Rectal smooth muscle tissue (tissue), 1 donor: ENCODE measurements at regions not wholly inside any gene's neighbourhood (a gene's known extent, or its start where the extent isn't known, plus 50 kb on each side); places are given as distances from the start of the nearest gene placed in this dataset.
"Not testable (repeated sequence)": the region's sequence is repeated elsewhere in the genome, so short reads cannot be mapped to it uniquely, and the experiment has no call there.

ENCODE experiments used
- H3K27ac ChIP-seq: one replicate; pipeline ENCODE4 v1.7.0; 2013; ENCODE audit warnings: low read depth, low read length, inconsistent platforms
- H3K27me3 ChIP-seq: one replicate; pipeline ENCODE4 v1.7.0; 2013; ENCODE audit warnings: low read length; ENCODE audit not compliant: control insufficient read depth, insufficient read depth
- H3K36me3 ChIP-seq: one replicate; pipeline ENCODE4 v1.7.0; 2013; ENCODE audit warnings: low read length; ENCODE audit not compliant: control insufficient read depth, insufficient read depth
- H3K4me1 ChIP-seq: one replicate; pipeline ENCODE4 v1.7.0; 2013; ENCODE audit warnings: low read length; ENCODE audit not compliant: control insufficient read depth, insufficient read depth
- H3K4me3 ChIP-seq: one replicate; pipeline ENCODE4 v1.7.0; 2013; ENCODE audit warnings: low read length
- H3K9ac ChIP-seq: one replicate; pipeline ENCODE4 v1.7.0; 2013; ENCODE audit warnings: low read length

DNA sequence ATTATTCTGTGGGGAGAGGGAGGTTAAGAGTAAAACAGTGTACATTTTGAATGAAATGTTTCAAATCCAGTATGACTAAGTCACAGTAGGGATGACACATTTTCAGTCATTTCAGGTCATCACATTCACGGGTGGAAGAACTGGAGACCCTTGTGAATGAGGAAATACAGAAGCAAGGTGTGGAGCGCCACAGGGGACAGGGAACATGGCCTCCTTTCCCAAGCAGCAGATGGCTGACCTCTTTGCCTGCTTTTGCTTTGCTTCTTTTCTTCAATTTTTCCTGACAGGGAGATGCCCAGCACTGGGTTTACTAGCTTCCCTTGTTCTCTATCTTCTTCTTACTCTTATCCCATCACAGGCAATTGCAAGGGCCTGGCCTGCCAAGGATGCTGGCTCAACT, 278.9 kb upstream of the DLGAP1 start:
- Histone ChIP-seq H3K27ac (no peak overlapping the region), H3K9ac (no peak overlapping the region), H3K27me3 (no peaks in the 10 kb centered on the region), H3K36me3 (no peaks in the 10 kb centered on the region), H3K4me1 (no peaks in the 10 kb centered on the region), H3K4me3 (no peak overlapping the region)

DNA sequence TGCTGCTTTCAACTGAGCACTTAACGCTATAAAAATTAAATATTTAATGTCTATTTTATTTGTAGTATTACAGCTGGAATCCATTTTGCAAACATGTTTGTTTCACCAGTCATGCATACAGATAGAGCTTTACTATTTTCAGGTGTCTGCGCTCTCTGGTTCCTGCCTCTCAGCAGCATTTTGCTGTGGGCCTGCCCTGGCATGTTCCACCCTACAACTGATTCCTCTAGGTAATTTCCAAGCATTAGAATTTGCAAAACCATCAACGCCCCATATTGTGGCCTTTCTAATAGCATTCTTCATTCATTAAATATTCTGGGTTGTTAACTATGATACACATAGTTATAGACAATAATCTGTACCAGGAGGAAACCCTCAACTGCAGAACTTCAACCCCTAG, 266.4 kb upstream of the DLGAP1 start:
- H3K4me1 ChIP-seq: no peaks in the 10 kb centered on the region
- no peak overlapping the region for H3K9ac ChIP-seq
- no peaks in the 10 kb centered on the region for H3K27me3 ChIP-seq
- H3K27ac ChIP-seq: no peak overlapping the region
- no peak overlapping the region for H3K4me3 ChIP-seq
- no peaks in the 10 kb centered on the region for H3K36me3 ChIP-seq

DNA sequence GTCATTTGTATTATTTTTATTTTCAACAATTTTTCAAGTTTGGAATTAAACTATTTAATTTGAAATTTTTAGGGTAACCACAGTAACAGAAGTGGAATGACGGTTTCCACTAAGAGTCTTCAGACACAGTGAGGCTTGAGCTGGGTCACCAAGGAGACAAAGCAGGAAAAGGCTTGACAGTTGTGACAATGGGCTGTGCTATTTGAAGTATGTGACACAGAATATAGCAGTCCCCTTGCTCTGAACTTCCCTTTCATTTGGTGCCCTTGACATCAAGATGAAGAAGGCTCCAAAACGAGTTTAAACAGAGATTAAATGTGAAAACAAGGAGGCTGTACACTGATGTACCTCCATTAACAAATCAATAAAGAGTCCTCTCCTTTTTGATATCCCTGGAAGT, 265.4 kb upstream of the DLGAP1 start:
- H3K36me3 ChIP-seq: no peaks in the 10 kb centered on the region
- no peaks in the 10 kb centered on the region for H3K27me3 ChIP-seq
- H3K27ac ChIP-seq: no peak overlapping the region
- H3K4me3 ChIP-seq: no peak overlapping the region
- H3K9ac ChIP-seq: no peak overlapping the region
- H3K4me1 ChIP-seq: no peaks in the 10 kb centered on the region

DNA sequence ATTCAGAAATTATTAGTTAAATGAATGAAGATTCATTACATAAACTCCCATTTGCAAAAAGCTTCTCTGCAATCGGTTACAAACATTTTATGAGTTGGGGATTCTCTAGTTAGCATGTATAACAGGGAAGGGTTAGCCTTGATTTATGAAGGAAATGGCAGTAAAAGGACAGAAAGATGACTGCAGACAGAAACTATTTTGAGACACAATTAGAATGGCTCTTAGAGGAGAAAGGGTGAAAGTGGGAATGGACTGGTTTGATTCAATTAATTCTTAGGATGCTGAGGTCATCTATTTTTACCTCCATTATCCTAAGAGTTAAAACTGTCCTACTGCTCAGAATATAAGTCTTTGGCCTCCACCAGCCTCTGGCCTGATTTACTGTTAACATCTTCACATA, 250.8 kb upstream of the DLGAP1 start:
- Histone ChIP-seq H3K9ac (no peak overlapping the region), H3K36me3 (no peaks in the 10 kb centered on the region), H3K4me1 (no peaks in the 10 kb centered on the region), H3K4me3 (no peak overlapping the region), H3K27me3 (no peaks in the 10 kb centered on the region), H3K27ac (no peak overlapping the region)

DNA sequence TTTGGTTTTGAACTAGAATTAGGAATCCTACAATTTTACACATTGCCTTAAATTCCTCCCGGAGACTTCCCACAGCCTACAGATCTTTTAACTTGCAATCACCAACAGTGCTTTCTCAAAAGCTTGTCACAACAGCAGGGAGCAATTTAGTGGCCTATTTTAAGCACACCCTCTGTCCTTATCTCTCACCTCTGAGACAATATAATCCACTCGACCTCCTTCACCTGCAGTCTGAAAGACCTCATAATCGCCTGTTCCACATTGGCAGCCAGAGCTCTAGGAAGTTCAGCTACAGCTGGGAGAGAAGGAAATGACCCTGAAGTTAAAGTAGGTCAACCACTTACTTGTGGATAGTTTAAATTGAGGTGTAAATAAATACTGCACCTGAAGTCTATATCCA, 249.7 kb upstream of the DLGAP1 start:
- H3K27ac ChIP-seq: no peak overlapping the region
- no peaks in the 10 kb centered on the region for H3K27me3 ChIP-seq
- no peak overlapping the region for H3K4me3 ChIP-seq
- H3K36me3 ChIP-seq: no peaks in the 10 kb centered on the region
- H3K4me1 ChIP-seq: no peaks in the 10 kb centered on the region
- H3K9ac ChIP-seq: no peak overlapping the region

DNA sequence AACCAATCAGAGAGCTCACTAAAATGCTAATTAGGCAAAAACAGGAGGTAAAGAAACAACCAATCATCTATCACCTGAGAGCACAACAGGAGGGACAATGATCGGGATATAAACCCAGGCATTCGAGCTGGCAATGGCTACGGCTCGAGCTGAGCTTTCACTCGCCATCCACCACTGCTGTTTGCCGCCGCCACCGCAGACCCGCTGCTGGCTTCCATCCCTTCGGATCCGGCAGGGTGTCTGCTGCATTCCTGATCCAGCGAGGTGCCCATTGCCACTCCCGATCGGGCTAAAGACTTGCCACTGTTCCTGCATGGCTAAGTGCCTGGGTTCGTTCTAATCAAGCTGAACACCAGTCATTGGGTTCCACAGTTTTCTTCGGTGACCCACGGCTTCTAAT, 236.7 kb upstream of the DLGAP1 start:
- Histone ChIP-seq H3K27ac (no peak overlapping the region), H3K36me3 (no peaks in the 10 kb centered on the region), H3K9ac (no peak overlapping the region), H3K4me3 (no peak overlapping the region), H3K27me3 (no peaks in the 10 kb centered on the region), H3K4me1 (no peaks in the 10 kb centered on the region)

DNA sequence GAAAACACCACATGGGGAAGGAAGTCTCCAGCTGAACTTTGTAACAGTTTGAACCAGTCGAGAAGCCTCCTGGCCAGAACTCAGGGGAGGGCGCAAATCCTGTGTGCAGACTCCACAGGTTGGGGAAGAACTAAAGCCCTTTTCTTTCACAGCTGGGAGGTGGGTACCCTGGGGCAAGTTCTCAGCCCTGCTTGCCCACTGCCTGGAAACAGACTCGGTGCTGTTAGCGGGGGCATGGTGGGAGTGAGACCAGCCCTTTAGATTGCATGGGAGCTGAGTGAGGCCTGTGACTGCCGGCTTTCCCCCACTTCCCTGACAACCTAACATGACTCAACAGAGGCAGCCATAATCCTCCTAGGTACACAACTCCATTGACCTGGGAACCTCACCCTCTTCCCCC, 223.6 kb upstream of the DLGAP1 start:
- not testable (repeated sequence) for H3K27me3 ChIP-seq, H3K36me3 ChIP-seq, H3K4me3 ChIP-seq, H3K9ac ChIP-seq, H3K4me1 ChIP-seq, H3K27ac ChIP-seq

DNA sequence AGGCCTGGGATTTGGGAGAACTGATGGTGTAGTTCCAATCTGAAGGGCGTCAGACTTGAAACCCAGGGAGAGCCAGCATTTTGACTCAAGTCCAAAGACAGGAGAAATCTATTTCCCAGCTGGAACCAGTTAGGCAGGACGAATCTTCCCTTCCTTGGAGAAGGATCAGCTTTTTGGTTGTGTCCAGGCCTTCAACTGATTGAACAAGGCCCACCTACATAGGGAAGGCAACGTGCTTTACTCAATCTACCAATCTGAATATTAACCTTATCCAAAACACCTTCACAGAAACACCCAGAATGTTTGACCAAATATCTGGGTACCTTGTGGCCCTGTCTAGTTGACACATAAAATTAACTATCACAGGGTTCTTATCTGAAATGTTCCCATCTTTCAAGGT, 221.9 kb upstream of the DLGAP1 start:
- H3K27ac ChIP-seq: no peak overlapping the region
- no peaks in the 10 kb centered on the region for H3K4me1 ChIP-seq
- H3K27me3 ChIP-seq: no peaks in the 10 kb centered on the region
- H3K9ac ChIP-seq: no peak overlapping the region
- no peak overlapping the region for H3K4me3 ChIP-seq
- H3K36me3 ChIP-seq: no peaks in the 10 kb centered on the region

DNA sequence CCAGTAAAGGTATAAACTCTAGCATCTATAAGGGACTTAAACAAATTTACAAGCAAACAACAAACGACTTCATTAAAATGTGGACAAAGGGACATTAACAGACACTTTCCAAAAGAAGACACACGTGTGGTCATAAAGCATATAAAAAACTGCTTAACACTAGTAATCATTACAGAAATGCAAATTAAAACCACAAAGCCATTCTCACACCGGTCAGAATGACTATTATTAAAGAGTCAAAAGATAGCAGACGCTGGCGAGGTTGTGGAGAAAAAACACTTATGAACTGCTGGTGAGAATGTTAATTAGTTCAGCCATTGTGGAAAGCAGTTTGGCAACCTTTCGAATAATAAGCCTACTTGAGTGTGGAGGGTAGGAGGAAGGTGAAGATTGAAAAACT, 217.1 kb upstream of the DLGAP1 start:
- Histone ChIP-seq H3K27me3 (no peaks in the 10 kb centered on the region), H3K36me3 (no peaks in the 10 kb centered on the region), H3K27ac (no peak overlapping the region), H3K4me1 (no peaks in the 10 kb centered on the region), H3K4me3 (no peak overlapping the region), H3K9ac (no peak overlapping the region)

DNA sequence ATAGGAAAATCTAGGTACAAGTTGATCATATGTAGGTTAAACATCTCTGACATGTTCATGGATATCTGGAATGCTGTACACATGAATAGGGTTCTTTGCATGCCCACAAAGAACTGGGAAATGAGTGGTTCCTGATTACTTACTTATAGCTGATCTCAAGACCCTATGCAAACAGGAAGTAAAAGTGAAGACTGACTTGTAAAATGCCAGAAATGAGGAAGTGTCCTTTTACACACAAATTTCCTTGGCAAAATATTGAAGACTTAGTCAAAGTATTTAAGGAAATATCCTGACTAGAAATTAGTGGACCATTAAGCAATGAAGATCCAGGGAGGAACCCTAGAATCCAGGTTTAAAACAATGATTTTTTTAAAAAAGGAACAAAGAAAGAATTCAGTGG, 203.7 kb upstream of the DLGAP1 start:
- no peak overlapping the region for H3K4me3 ChIP-seq

DNA sequence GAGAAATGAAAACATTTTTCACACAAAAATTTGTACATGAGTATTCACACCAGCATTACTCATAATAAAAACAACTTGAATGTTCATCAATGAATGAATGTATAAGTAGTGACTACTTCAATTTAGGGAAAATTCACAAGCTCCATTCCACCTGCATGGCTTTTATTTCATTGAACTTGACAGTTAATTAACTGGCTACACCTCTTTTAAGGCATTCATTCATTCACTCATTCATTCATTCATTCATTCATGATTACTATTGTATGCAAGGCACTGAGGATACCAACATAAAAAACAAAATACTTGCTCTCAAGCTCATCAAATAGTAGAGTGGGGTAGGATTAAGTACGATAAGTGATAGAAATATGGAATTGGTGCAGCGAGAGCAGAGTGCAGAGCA, 198.3 kb upstream of the DLGAP1 start:
- Histone ChIP-seq H3K4me3 (no peak overlapping the region), H3K27me3 (no peaks in the 10 kb centered on the region), H3K36me3 (no peaks in the 10 kb centered on the region)

More for the DNA sequence above, 203.7 kb upstream of the DLGAP1 start:
- H3K36me3 ChIP-seq: no peaks in the 10 kb centered on the region
- H3K9ac ChIP-seq: no peak overlapping the region
- H3K27me3 ChIP-seq: no peaks in the 10 kb centered on the region
- no peaks in the 10 kb centered on the region for H3K4me1 ChIP-seq
- H3K27ac ChIP-seq: no peak overlapping the region

DNA sequence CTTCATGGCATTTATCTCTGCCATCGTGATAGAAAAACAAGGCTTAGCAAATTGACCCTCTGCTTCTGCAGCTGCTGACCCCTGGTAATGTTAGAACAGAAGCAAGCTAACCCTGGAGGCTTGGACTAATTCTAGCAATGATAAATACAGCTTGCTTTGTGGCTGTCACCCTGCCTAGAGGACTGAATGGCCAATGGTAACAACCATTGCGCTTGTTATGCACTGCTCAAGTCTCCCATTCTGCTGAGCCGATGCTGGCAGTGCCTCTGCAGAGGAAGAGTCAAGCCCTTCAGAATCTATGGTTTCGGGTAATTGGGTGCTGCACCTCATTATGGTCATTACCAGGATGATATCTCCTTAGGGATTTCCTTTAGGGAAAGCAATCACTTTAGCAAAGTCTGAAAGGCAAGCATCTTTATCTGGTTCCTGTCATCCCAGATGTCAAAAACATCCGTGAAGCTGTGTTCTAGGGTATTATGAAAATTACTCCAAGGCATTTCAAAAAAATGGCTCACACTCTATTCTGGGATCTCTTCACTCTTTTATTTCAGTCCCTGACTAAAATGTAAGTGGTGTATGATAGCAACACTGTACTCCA, 186.8 kb upstream of the DLGAP1 start:
- no peaks in the 10 kb centered on the region for H3K4me1 ChIP-seq
- H3K27me3 ChIP-seq: no peaks in the 10 kb centered on the region
- H3K9ac ChIP-seq: no peak overlapping the region
- no peak overlapping the region for H3K4me3 ChIP-seq
- no peak overlapping the region for H3K27ac ChIP-seq
- no peaks in the 10 kb centered on the region for H3K36me3 ChIP-seq

More for the DNA sequence above, 198.3 kb upstream of the DLGAP1 start:
- H3K27ac ChIP-seq: no peak overlapping the region
- no peaks in the 10 kb centered on the region for H3K4me1 ChIP-seq
- H3K9ac ChIP-seq: no peak overlapping the region

DNA sequence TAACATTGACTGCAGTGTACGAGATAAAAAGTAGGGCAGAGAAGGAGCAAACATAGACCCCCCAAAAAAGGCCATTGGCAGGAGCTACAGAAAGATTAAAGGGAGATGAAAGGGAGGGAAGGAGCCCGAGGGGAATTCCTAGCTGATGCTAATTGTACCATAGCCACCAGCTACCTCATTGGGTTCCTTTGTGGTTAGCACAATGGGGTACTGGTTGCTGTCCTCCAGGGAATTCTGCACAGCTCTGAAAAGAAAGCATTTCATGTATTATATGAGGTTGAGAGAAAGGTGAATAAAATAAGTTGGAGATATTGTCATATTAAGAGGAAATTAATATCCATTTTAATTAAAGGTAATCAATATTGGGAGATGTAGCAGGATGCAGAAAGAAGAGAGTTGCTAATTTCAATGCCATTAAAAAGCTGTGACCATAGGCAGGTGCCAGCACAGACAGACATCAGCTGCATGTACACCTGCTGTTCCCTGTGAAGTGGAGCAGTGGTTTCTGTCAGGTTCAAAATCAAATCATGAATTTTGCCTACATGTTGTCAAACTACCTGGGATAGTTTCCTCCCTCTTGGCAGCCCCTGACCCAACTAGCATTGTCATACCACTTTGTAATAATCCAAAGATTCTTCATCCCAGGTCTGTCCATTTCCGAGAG, 185.4 kb upstream of the DLGAP1 start:
- no peaks in the 10 kb centered on the region for H3K4me1 ChIP-seq
- H3K9ac ChIP-seq: no peak overlapping the region
- no peak overlapping the region for H3K27ac ChIP-seq
- no peaks in the 10 kb centered on the region for H3K27me3 ChIP-seq
- H3K4me3 ChIP-seq: no peak overlapping the region
- no peaks in the 10 kb centered on the region for H3K36me3 ChIP-seq
